GM23338 (cell line): ENCODE measurements at regions not wholly inside any gene's neighbourhood (a gene's known extent, or its start where the extent isn't known, plus 50 kb on each side); places are given as distances from the start of the nearest gene placed in this dataset.

Source experiments
- ATAC-seq: fragments of 200-7000 bp; cut with Tn5 transposase; 3 replicates; pipeline ENCODE4 v1.9.1; 2020
- DNase-seq: peaks from one replicate; pipeline ENCODE4 v3.0.0-alpha.2; 2015; ENCODE audit warnings: low spot score
- H2AFZ ChIP-seq: fragments of 200-600 bp; sonication (generic); 2 replicates; pipeline ENCODE4 v1.8.0; 2016; ENCODE audit warnings: antibody characterized with exemption, mild to moderate bottlenecking, moderate library complexity
- H3F3A ChIP-seq: fragments of 200-600 bp; sonication (generic); replicated peaks from 2 replicates; pipeline ENCODE4 v1.8.0; 2017; ENCODE audit warnings: antibody characterized with exemption, mixed run types, low read depth
- H3K27ac ChIP-seq: fragments of 200-600 bp; sonication (generic); 2 replicates; pipeline ENCODE4 v1.6.1; 2016; ENCODE audit warnings: low read depth
- H3K27me3 ChIP-seq: fragments of 200-600 bp; sonication (generic); 2 replicates; pipeline ENCODE4 v1.8.0; 2016; ENCODE audit warnings: mild to moderate bottlenecking, mixed run types, moderate library complexity; ENCODE audit not compliant: insufficient read depth
- H3K36me3 ChIP-seq: fragments of 200-600 bp; sonication (generic); 2 replicates; pipeline ENCODE4 v1.8.0; 2016; ENCODE audit warnings: mild to moderate bottlenecking; ENCODE audit not compliant: insufficient read depth
- H3K4me1 ChIP-seq: fragments of 200-600 bp; sonication (generic); 2 replicates; pipeline ENCODE4 v1.8.0; 2016; ENCODE audit warnings: mild to moderate bottlenecking, moderate library complexity; ENCODE audit not compliant: insufficient read depth
- H3K4me2 ChIP-seq: fragments of 200-600 bp; sonication (generic); 2 replicates; pipeline ENCODE4 v1.7.1; 2017; ENCODE audit warnings: mixed run types
- H3K4me3 ChIP-seq: fragments of 200-600 bp; sonication (generic); 2 replicates; pipeline ENCODE4 v1.6.1; 2016; ENCODE audit warnings: mixed run types
- H3K79me2 ChIP-seq: fragments of 200-600 bp; sonication (generic); replicated peaks from 2 replicates; pipeline ENCODE4 v1.8.0; 2017; ENCODE audit warnings: mild to moderate bottlenecking; ENCODE audit not compliant: insufficient read depth
- H3K9me2 ChIP-seq: fragments of 200-600 bp; sonication (generic); 2 replicates; pipeline ENCODE4 v1.8.0; 2017; ENCODE audit not compliant: insufficient read depth
- H4K20me1 ChIP-seq: fragments of 200-600 bp; sonication (generic); replicated peaks from 2 replicates; pipeline ENCODE4 v1.8.0; 2017; ENCODE audit warnings: mild to moderate bottlenecking; ENCODE audit not compliant: insufficient read depth
- H3K27ac Mint-ChIP-seq: 2 replicates; pipeline ENCODE4 v1.8.0; 2020; ENCODE audit warnings: inconsistent platforms, mild to moderate bottlenecking, moderate library complexity, mixed read lengths
- H3K27me3 Mint-ChIP-seq: 3 replicates; pipeline ENCODE4 v1.8.0; 2022; ENCODE audit warnings: low read depth, mild to moderate bottlenecking, moderate library complexity, mixed read lengths, inconsistent platforms; ENCODE audit not compliant: insufficient read depth, poor library complexity
- H3K36me3 Mint-ChIP-seq: 3 replicates; pipeline ENCODE4 v1.8.0; 2021; ENCODE audit warnings: low read depth, mild to moderate bottlenecking, inconsistent platforms, moderate library complexity, mixed read lengths
- H3K4me1 Mint-ChIP-seq: 3 replicates; pipeline ENCODE4 v1.8.0; 2020; ENCODE audit warnings: mild to moderate bottlenecking, inconsistent platforms, mixed read lengths
- H3K4me3 Mint-ChIP-seq: 3 replicates; pipeline ENCODE4 v1.8.0; 2021; ENCODE audit warnings: moderate library complexity, mild to moderate bottlenecking, inconsistent platforms, mixed read lengths
- H3K9me3 Mint-ChIP-seq: 3 replicates; pipeline ENCODE4 v1.8.0; 2020; ENCODE audit warnings: moderate library complexity, mild to moderate bottlenecking, inconsistent platforms, mixed read lengths
- CREB1 ChIP-seq: fragments of 250-450 bp; sonication (Bioruptor Pico); IDR thresholded peaks from 2 replicates; pipeline ENCODE4 v1.5.0; 2020; ENCODE audit warnings: low read depth, mild to moderate bottlenecking, moderate library complexity
- EZH2 ChIP-seq: fragments of 200-600 bp; sonication (generic); IDR thresholded peaks from one replicate; pipeline ENCODE4 v1.8.0; 2017; ENCODE audit warnings: antibody characterized with exemption, mild to moderate bottlenecking, low read depth; ENCODE audit not compliant: unreplicated experiment
- EZH2phosphoT487 ChIP-seq: fragments of 200-600 bp; sonication (generic); IDR thresholded peaks from one replicate; pipeline ENCODE4 v1.8.1; 2018; ENCODE audit warnings: antibody characterized with exemption; ENCODE audit not compliant: unreplicated experiment
- JUNB ChIP-seq: IDR thresholded peaks from one replicate; pipeline ENCODE4 v1.6.1; 2016; ENCODE audit warnings: antibody characterized with exemption; ENCODE audit not compliant: unreplicated experiment
- NANOG ChIP-seq: IDR thresholded peaks from 2 replicates; pipeline ENCODE4 v1.6.1; 2016; ENCODE audit warnings: antibody characterized with exemption, borderline replicate concordance
- POLR2AphosphoS5 ChIP-seq: IDR thresholded peaks from 2 replicates; pipeline ENCODE4 v1.6.1; 2016; ENCODE audit warnings: antibody characterized with exemption, low read depth
- REST ChIP-seq: IDR thresholded peaks from one replicate; pipeline ENCODE4 v1.6.1; 2018; ENCODE audit warnings: antibody characterized with exemption; ENCODE audit not compliant: unreplicated experiment
- STAT1 ChIP-seq: IDR thresholded peaks from one replicate; pipeline ENCODE4 v1.6.1; 2016; ENCODE audit warnings: antibody characterized with exemption; ENCODE audit not compliant: unreplicated experiment
- ZNF114 ChIP-seq: fragments of 250-450 bp; sonication (Bioruptor Pico); IDR thresholded peaks from 2 replicates; pipeline ENCODE4 v1.5.0; 2020; ENCODE audit warnings: mild to moderate bottlenecking, moderate library complexity
- ZNF331 ChIP-seq: fragments of 250-450 bp; sonication (Bioruptor Pico); IDR thresholded peaks from 2 replicates; pipeline ENCODE4 v1.5.0; 2020; ENCODE audit warnings: low read depth, mild to moderate bottlenecking, moderate library complexity
- TF ChIP-seq, protein P1 (sequence below): IDR thresholded peaks from 2 replicates; pipeline ENCODE4 v1.6.1; 2016; ENCODE audit warnings: antibody characterized with exemption
- TF ChIP-seq, protein P2 (sequence below), 2 experiments: fragments of 200-600 bp in 1 of 2; sonication (generic) in 1 of 2; conservative IDR thresholded peaks; 2 replicates each; pipeline versions ENCODE4 v1.5.1 to v1.6.1; 2016 to 2017; ENCODE audit warnings: antibody characterized with exemption in 2 of 2, low read depth in 2 of 2, mild to moderate bottlenecking in 2 of 2, moderate library complexity in 1 of 2
- TF ChIP-seq, protein P3 (sequence below): fragments of 250-450 bp; sonication (Bioruptor Pico); IDR thresholded peaks from 2 replicates; pipeline ENCODE4 v1.5.0; 2020; ENCODE audit warnings: mild to moderate bottlenecking, moderate library complexity

- H3K27me3 Mint-ChIP-seq, result peaks cover 14% of the 10 kb centered on the region
These were observed 55.3 kb downstream of the PTPRS start for GRCh38 chr19:5285311-5285710.

More at GRCh38 chr19:5285311-5285710, 55.3 kb downstream of the PTPRS start:
- H2AFZ ChIP-seq, result no peak overlapping the region
- no peaks in the 10 kb centered on the region for H3K9me3 Mint-ChIP-seq
- H3K27ac ChIP-seq, result no peak overlapping the region
- no peak overlapping the region for H3K27ac Mint-ChIP-seq
- H3K36me3 Mint-ChIP-seq, result peaks cover 39% of the 10 kb centered on the region
- H4K20me1 ChIP-seq, result peaks cover 23% of the 10 kb centered on the region
- H3K4me1 ChIP-seq, result no peaks in the 10 kb centered on the region
- no peak overlapping the region for H3K4me2 ChIP-seq
- ATAC-seq (no peak), DNase-seq (no peak)
- no peak for TF ChIP-seq EZH2phosphoT487
- no peak for TF ChIP-seq POLR2AphosphoS5
- TF ChIP-seq, protein P1, sequence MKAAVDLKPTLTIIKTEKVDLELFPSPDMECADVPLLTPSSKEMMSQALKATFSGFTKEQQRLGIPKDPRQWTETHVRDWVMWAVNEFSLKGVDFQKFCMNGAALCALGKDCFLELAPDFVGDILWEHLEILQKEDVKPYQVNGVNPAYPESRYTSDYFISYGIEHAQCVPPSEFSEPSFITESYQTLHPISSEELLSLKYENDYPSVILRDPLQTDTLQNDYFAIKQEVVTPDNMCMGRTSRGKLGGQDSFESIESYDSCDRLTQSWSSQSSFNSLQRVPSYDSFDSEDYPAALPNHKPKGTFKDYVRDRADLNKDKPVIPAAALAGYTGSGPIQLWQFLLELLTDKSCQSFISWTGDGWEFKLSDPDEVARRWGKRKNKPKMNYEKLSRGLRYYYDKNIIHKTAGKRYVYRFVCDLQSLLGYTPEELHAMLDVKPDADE, result no peak
- TF ChIP-seq ZNF114 (CRISPR knock-in tag), result no peak
- TF ChIP-seq NANOG, result no peak
- TF ChIP-seq EZH2, result no peak
- no peak for TF ChIP-seq ZNF331 (CRISPR knock-in tag)
- TF ChIP-seq STAT1, result no peak
- TF ChIP-seq, protein P2, sequence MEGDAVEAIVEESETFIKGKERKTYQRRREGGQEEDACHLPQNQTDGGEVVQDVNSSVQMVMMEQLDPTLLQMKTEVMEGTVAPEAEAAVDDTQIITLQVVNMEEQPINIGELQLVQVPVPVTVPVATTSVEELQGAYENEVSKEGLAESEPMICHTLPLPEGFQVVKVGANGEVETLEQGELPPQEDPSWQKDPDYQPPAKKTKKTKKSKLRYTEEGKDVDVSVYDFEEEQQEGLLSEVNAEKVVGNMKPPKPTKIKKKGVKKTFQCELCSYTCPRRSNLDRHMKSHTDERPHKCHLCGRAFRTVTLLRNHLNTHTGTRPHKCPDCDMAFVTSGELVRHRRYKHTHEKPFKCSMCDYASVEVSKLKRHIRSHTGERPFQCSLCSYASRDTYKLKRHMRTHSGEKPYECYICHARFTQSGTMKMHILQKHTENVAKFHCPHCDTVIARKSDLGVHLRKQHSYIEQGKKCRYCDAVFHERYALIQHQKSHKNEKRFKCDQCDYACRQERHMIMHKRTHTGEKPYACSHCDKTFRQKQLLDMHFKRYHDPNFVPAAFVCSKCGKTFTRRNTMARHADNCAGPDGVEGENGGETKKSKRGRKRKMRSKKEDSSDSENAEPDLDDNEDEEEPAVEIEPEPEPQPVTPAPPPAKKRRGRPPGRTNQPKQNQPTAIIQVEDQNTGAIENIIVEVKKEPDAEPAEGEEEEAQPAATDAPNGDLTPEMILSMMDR (conservative IDR thresholded peaks at IDR 0.05; ENCODE audit: low read depth in 2 of 2), result no peak
- no peak for TF ChIP-seq JUNB
- TF ChIP-seq REST, result no peak
- no peak for TF ChIP-seq CREB1 (CRISPR knock-in tag)
- TF ChIP-seq, protein P3, sequence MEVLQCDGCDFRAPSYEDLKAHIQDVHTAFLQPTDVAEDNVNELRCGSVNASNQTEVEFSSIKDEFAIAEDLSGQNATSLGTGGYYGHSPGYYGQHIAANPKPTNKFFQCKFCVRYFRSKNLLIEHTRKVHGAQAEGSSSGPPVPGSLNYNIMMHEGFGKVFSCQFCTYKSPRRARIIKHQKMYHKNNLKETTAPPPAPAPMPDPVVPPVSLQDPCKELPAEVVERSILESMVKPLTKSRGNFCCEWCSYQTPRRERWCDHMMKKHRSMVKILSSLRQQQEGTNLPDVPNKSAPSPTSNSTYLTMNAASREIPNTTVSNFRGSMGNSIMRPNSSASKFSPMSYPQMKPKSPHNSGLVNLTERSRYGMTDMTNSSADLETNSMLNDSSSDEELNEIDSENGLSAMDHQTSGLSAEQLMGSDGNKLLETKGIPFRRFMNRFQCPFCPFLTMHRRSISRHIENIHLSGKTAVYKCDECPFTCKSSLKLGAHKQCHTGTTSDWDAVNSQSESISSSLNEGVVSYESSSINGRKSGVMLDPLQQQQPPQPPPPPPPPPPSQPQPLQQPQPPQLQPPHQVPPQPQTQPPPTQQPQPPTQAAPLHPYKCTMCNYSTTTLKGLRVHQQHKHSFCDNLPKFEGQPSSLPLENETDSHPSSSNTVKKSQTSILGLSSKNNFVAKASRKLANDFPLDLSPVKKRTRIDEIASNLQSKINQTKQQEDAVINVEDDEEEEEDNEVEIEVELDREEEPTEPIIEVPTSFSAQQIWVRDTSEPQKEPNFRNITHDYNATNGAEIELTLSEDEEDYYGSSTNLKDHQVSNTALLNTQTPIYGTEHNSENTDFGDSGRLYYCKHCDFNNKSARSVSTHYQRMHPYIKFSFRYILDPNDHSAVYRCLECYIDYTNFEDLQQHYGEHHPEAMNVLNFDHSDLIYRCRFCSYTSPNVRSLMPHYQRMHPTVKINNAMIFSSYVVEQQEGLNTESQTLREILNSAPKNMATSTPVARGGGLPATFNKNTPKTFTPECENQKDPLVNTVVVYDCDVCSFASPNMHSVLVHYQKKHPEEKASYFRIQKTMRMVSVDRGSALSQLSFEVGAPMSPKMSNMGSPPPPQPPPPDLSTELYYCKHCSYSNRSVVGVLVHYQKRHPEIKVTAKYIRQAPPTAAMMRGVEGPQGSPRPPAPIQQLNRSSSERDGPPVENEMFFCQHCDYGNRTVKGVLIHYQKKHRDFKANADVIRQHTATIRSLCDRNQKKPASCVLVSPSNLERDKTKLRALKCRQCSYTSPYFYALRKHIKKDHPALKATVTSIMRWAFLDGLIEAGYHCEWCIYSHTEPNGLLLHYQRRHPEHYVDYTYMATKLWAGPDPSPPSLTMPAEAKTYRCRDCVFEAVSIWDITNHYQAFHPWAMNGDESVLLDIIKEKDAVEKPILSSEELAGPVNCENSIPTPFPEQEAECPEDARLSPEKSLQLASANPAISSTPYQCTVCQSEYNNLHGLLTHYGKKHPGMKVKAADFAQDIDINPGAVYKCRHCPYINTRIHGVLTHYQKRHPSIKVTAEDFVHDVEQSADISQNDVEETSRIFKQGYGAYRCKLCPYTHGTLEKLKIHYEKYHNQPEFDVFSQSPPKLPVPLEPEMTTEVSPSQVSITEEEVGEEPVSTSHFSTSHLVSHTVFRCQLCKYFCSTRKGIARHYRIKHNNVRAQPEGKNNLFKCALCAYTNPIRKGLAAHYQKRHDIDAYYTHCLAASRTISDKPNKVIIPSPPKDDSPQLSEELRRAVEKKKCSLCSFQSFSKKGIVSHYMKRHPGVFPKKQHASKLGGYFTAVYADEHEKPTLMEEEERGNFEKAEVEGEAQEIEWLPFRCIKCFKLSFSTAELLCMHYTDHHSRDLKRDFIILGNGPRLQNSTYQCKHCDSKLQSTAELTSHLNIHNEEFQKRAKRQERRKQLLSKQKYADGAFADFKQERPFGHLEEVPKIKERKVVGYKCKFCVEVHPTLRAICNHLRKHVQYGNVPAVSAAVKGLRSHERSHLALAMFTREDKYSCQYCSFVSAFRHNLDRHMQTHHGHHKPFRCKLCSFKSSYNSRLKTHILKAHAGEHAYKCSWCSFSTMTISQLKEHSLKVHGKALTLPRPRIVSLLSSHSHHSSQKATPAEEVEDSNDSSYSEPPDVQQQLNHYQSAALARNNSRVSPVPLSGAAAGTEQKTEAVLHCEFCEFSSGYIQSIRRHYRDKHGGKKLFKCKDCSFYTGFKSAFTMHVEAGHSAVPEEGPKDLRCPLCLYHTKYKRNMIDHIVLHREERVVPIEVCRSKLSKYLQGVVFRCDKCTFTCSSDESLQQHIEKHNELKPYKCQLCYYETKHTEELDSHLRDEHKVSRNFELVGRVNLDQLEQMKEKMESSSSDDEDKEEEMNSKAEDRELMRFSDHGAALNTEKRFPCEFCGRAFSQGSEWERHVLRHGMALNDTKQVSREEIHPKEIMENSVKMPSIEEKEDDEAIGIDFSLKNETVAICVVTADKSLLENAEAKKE (CRISPR knock-in tag), result no peak
- no peaks in the 10 kb centered on the region for H3K4me1 Mint-ChIP-seq
- no peaks in the 10 kb centered on the region for H3F3A ChIP-seq
- no peaks in the 10 kb centered on the region for H3K36me3 ChIP-seq
- no peak overlapping the region for H3K4me3 ChIP-seq
- H3K79me2 ChIP-seq, result peaks cover 35% of the 10 kb centered on the region
- H3K27me3 ChIP-seq, result no peaks in the 10 kb centered on the region
- H3K9me2 ChIP-seq, result no peaks in the 10 kb centered on the region
- H3K4me3 Mint-ChIP-seq, result no peak overlapping the region
